BLaER1 (cell line): ENCODE measurements at regions not wholly inside any gene's neighbourhood (a gene's known extent, or its start where the extent isn't known, plus 50 kb on each side); places are given as distances from the start of the nearest gene placed in this dataset.
A peak's percentile ranks its signal among the peaks of the same experiment; 100 is the strongest.
"Not testable (repeated sequence)": the region's sequence is repeated elsewhere in the genome, so short reads cannot be mapped to it uniquely, and the experiment has no call there.

ENCODE experiments used
- H3K27ac ChIP-seq: shearing (Covaris generic); formaldehyde crosslinking; 2 replicates; pipeline ENCODE4 v1.8.1; 2022
- H3K27me3 ChIP-seq: shearing (Covaris generic); formaldehyde crosslinking; 2 replicates; pipeline ENCODE4 v1.8.1; 2022
- H3K36me3 ChIP-seq: shearing (Covaris generic); formaldehyde crosslinking; 2 replicates; pipeline ENCODE4 v1.8.1; 2022
- H3K4me1 ChIP-seq: shearing (Covaris generic); formaldehyde crosslinking; 2 replicates; pipeline ENCODE4 v1.8.1; 2022
- H3K4me2 ChIP-seq: shearing (Covaris generic); formaldehyde crosslinking; 2 replicates; pipeline ENCODE4 v1.8.1; 2022
- H3K4me3 ChIP-seq: shearing (Covaris generic); formaldehyde crosslinking; 2 replicates; pipeline ENCODE4 v1.8.1; 2022
- H3K9ac ChIP-seq: shearing (Covaris generic); formaldehyde crosslinking; 2 replicates; pipeline ENCODE4 v1.8.1; 2022
- H3K9me3 ChIP-seq: shearing (Covaris generic); formaldehyde crosslinking; 2 replicates; pipeline ENCODE4 v1.8.1; 2022
- H4K20me1 ChIP-seq: shearing (Covaris generic); formaldehyde crosslinking; 2 replicates; pipeline ENCODE4 v1.8.1; 2022
- Cebpa-rat ChIP-seq: shearing (Covaris generic); IDR thresholded peaks from 2 replicates; pipeline ENCODE4 v1.8.1; 2022

DNA sequence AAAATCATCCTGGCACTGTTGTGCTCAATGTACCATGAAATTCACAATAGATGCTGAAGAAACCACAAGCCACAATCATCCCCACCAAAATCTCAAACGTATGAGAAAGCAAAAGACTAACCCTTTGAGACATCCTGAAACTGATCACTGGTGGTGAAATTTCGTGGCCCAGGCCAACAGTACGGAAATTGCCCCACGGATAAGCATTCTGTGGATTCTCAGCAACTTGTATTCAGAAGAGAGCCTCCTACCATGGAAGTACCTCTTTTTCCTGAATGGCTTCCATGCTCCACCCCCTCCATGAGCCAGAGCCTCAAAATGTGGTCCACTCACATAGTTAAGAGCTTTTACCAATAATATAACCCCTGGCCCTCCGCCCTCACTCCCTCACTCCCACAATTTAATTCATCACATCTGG lies 163.9 kb upstream of the AUTS2 start:
- no peaks in the 10 kb centered on the region for H3K27me3 ChIP-seq
- TF ChIP-seq Cebpa-rat, result peak; percentile 48; the same call in 1 of the 2 replicates

DNA sequence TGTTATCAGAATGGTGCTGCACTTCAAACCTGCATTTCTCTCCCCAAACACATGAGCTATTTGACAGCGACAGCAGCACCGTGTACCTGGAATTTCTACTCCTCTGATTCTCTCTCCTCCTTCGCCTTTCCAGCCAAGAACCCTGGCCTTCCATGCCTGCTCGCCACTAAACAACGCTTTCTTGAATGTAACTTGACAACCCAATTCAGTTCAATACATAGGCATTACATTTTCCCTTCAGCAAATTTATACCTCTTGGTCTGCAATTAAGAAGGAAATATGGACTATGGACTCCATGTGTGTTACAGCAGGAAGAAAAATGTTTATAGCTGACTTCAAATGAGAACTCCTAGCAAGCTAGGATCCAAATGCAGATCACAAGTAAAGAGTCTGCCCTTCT lies 162.6 kb upstream of the AUTS2 start:
- Histone ChIP-seq H3K4me3 (no peak overlapping the region), H3K27ac (no peak overlapping the region), H3K4me2 (peak overlapping the region; percentile 94; the same call in 1 of the 2 replicates), H3K36me3 (no peaks in the 10 kb centered on the region), H3K27me3 (no peaks in the 10 kb centered on the region), H3K9ac (no peak overlapping the region), H3K4me1 (peaks cover 55% of the 10 kb centered on the region), H4K20me1 (no peaks in the 10 kb centered on the region), H3K9me3 (peaks cover 24% of the 10 kb centered on the region)
- no peak for TF ChIP-seq Cebpa-rat

More for the DNA sequence above, 163.9 kb upstream of the AUTS2 start:
- peak overlapping the region; percentile 94 for H3K4me2 ChIP-seq
- H3K4me1 ChIP-seq, result peaks cover 67% of the 10 kb centered on the region
- no peaks in the 10 kb centered on the region for H3K36me3 ChIP-seq
- no peak overlapping the region; the same call in 1 of the 2 replicates for H3K27ac ChIP-seq
- no peak overlapping the region for H3K9ac ChIP-seq
- no peak overlapping the region for H3K4me3 ChIP-seq
- H4K20me1 ChIP-seq, result no peaks in the 10 kb centered on the region
- peaks cover 10% of the 10 kb centered on the region for H3K9me3 ChIP-seq

DNA sequence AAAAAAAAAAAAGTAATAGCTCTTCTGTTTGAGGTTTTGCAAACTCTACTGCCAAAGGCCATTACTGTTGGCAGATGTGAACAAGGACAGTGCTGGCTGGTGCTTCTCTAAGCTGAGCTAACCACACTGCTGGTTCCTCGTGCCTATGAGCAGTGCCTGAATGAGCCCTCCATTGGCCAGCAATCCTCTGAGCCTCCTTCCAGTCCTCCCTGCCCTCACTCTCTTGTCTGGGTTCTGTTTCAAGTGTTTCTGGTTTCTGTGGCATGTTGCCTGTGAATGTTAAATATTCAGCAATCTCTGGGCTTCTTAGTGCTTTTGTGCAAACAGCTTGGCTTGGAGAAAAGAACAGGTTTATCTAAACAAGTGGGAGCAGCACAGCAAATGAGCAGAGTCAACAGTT lies 161.3 kb upstream of the AUTS2 start:
- Histone ChIP-seq H3K9me3 (peaks cover 36% of the 10 kb centered on the region), H3K36me3 (no peaks in the 10 kb centered on the region), H4K20me1 (no peaks in the 10 kb centered on the region), H3K27me3 (no peaks in the 10 kb centered on the region), H3K27ac (no peak overlapping the region), H3K4me3 (no peak overlapping the region), H3K4me1 (peaks cover 42% of the 10 kb centered on the region), H3K9ac (no peak overlapping the region), H3K4me2 (no peak overlapping the region)
- TF ChIP-seq Cebpa-rat, result no peak

DNA sequence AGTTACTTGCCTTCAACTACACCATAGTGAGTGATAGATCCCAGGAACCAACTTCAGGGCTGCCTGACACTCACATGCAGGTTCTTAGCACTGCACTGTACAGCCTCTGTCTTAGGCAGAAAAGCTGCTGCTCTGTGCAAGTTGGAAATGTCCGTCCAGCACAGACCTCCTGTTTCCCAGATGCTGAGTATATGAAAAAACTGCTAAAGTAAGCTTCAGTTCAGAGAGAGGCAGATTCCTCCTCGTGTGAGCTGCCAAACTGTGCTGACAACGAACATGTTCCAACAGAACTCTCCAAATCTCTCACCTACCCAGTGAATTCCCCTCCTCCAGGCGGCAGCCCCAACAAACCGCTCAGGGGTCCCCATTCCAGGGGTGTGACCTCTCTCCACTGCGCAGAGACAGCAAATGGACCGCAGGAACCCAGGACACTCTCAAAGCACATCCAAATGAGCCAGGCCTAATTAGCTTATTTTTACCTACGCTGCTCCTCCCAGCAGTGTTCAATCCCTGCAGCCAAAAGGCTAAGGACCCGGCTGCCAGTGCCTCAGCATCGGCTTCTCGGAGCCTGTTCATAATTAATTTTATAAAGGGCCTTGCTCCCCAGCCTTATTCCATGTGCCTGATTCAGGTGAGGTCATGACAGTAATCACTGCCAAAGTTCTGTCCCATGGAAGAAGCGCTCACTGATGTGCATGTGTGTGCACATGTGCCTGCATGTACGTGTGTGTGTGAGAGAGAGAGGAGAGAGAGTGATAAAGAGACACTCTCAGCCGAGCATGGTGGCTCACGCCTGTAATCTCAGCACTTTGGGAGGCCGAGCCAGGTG lies 159.5 kb upstream of the AUTS2 start:
- no peaks in the 10 kb centered on the region for H4K20me1 ChIP-seq
- H3K9me3 ChIP-seq, result peaks cover 54% of the 10 kb centered on the region
- no peaks in the 10 kb centered on the region for H3K36me3 ChIP-seq
- H3K4me1 ChIP-seq, result peaks cover 24% of the 10 kb centered on the region
- no peak overlapping the region for H3K9ac ChIP-seq
- H3K27ac ChIP-seq, result no peak overlapping the region
- H3K27me3 ChIP-seq, result no peaks in the 10 kb centered on the region
- no peak overlapping the region for H3K4me3 ChIP-seq
- TF ChIP-seq Cebpa-rat, result no peak
- H3K4me2 ChIP-seq, result no peak overlapping the region

DNA sequence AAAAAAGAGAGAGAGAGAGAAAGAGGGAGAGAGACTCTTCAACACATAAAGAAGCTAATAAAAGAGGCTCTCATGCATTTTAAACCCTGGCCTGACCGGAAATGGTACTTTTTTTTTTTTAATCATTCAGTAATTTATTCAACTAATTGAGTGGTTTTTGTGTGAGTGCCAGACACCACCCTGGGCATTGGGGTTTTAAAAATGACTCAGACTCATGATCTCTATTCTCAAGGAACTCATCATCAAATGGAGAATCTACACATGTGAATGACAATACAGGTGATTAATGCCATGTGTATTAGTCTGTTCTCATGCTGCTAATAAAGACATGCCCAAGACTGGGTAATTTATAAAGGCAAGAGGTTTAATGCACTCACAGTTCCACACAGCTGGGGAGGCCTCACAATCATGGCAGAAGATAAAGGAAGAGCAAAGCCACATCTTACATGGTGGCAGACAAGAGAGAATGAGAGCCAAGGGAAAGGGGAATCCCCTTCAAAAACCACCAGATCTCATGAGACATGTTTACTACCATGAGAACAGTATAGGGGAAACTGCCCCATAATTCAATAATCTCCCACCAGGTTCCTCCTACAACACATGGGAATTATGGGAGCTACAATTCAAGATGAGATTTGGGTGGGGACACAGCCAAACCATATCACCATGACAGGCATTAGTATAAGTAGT lies 158.5 kb upstream of the AUTS2 start:
- H3K4me3 ChIP-seq, result no peak overlapping the region
- no peaks in the 10 kb centered on the region for H4K20me1 ChIP-seq
- H3K36me3 ChIP-seq, result no peaks in the 10 kb centered on the region
- no peak overlapping the region for H3K27ac ChIP-seq
- peaks cover 59% of the 10 kb centered on the region for H3K9me3 ChIP-seq
- H3K4me2 ChIP-seq, result no peak overlapping the region
- H3K9ac ChIP-seq, result no peak overlapping the region
- no peak for TF ChIP-seq Cebpa-rat
- H3K4me1 ChIP-seq, result peaks cover 14% of the 10 kb centered on the region
- H3K27me3 ChIP-seq, result no peaks in the 10 kb centered on the region

DNA sequence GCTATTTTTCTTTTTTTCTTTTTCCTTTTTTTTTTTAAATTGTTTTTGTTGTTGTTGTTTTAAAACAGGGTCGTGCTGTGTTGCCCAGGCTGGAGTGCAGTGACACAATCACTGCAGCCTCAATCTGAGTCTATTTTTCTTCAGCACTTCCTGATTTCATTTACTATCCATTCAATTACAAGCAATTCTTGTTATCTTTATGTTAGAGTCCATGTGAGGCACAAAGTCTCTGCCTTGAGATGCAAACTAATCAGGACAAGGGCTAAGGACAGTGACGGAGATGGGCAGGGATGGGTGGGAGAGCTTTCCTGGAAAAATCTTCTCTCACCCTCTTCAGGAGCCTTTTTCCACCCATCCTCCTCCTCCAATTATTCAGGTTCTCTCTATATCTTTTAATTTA lies 157.3 kb upstream of the AUTS2 start:
- no peaks in the 10 kb centered on the region for H3K27me3 ChIP-seq
- H3K4me3 ChIP-seq, result no peak overlapping the region
- peaks cover 2% of the 10 kb centered on the region for H3K4me1 ChIP-seq
- H3K27ac ChIP-seq, result no peak overlapping the region
- H3K9me3 ChIP-seq, result peaks cover 59% of the 10 kb centered on the region
- H3K4me2 ChIP-seq, result no peak overlapping the region
- H3K36me3 ChIP-seq, result no peaks in the 10 kb centered on the region
- TF ChIP-seq Cebpa-rat, result no peak
- H4K20me1 ChIP-seq, result no peaks in the 10 kb centered on the region
- no peak overlapping the region for H3K9ac ChIP-seq

DNA sequence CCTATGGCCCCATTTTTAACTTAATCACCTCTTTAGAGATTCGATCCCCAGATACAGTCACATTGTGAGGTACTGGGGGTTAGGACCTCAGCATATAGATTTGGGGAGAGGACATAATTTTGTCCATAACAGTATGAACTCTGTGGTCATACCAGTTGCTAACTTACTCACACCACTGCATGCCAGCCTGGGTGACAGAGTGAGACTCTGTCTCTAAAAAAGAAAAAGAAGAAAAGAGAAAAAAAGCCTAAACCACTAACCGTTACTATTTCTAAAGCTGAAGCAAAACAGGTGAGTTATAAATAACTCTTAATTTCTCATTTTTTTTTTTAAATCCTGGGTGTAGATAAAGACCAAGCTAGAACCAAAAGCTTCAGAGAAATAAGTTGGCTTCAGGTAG lies 155.1 kb upstream of the AUTS2 start:
- Histone ChIP-seq H3K9ac (no peak overlapping the region), H3K4me3 (no peak overlapping the region), H3K27me3 (no peaks in the 10 kb centered on the region), H4K20me1 (no peaks in the 10 kb centered on the region), H3K4me2 (no peak overlapping the region), H3K4me1 (no peaks in the 10 kb centered on the region), H3K9me3 (peaks cover 59% of the 10 kb centered on the region), H3K27ac (no peak overlapping the region), H3K36me3 (no peaks in the 10 kb centered on the region)
- TF ChIP-seq Cebpa-rat, result no peak

DNA sequence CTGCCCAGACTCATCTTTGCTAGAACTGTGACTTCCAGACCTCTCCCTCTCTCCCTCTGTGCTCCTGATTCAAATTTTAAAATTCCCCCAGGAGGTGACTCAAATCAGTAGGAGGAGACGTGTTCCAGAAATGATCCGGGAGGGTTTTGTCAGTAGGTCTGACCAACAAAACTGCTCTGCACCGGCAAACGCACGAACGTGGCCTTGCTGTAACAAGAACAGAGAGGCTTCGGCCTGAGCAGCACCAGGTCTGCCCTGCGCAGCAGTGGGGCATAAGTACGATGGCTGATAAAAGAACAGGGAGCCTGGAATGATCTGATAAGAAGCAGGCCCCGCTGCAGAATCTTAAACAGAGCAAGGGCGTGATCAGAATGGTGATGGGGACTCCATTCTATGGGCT lies 152.7 kb upstream of the AUTS2 start:
- Histone ChIP-seq H3K9me3 (peaks cover 37% of the 10 kb centered on the region), H4K20me1 (no peaks in the 10 kb centered on the region), H3K27me3 (no peaks in the 10 kb centered on the region), H3K9ac (no peak overlapping the region), H3K36me3 (no peaks in the 10 kb centered on the region), H3K27ac (no peak overlapping the region), H3K4me1 (no peaks in the 10 kb centered on the region), H3K4me2 (no peak overlapping the region), H3K4me3 (no peak overlapping the region)
- no peak for TF ChIP-seq Cebpa-rat

DNA sequence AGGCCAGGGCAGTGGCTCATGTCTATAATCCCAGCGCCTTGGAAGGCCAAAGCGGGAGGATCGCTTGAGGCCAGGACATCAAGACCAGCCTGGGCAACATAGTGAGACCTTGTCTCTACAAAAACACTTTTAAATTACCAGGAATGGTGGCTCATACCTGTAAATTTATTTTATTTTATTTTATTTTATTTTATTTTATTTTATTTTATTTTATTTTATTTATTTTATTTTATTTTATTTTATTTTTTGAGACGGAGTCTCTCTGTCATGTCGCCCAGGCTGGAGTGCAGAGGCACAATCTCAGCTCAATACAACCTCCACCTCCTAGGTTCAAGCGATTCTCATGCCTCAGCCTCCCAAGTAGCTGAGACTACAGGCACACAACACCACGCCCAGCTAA lies 152.1 kb upstream of the AUTS2 start:
- H3K36me3 ChIP-seq, H3K9ac ChIP-seq, H3K4me2 ChIP-seq, H3K4me1 ChIP-seq, H3K27ac ChIP-seq, H3K27me3 ChIP-seq, H4K20me1 ChIP-seq, H3K4me3 ChIP-seq: not testable (repeated sequence)
- H3K9me3 ChIP-seq, result peaks cover 30% of the 10 kb centered on the region

DNA sequence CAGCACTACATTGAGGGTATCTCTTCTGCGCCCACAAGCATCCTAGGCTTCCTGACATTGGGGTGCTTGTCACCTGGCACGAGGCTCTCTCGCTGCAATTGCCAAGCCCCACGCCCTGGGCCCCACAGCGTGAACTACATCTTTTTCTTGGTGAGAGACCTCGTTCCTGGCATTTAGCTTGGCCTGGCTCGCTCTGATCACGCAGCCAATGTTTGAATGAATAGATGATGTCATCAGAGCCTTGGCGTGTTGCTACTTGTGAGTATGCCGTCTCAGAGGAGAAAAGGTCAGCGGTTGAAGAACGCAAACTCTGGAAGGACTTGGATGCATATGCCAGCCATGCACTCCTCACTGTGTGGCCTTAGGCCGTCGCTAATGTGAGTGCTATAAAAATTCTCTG lies 150.2 kb upstream of the AUTS2 start:
- Histone ChIP-seq H3K9ac (no peak overlapping the region), H3K4me3 (no peak overlapping the region), H3K9me3 (peaks cover 12% of the 10 kb centered on the region), H3K4me1 (no peaks in the 10 kb centered on the region), H3K27ac (no peak overlapping the region), H3K27me3 (no peaks in the 10 kb centered on the region), H3K4me2 (no peak overlapping the region), H4K20me1 (no peaks in the 10 kb centered on the region), H3K36me3 (no peaks in the 10 kb centered on the region)
- no peak for TF ChIP-seq Cebpa-rat
